AG04450 (cell line): ENCODE measurements at regions not wholly inside any gene's neighbourhood (a gene's known extent, or its start where the extent isn't known, plus 50 kb on each side); places are given as distances from the start of the nearest gene placed in this dataset.

Experiments
- CTCF ChIA-PET: fragments of 300-600, 350-600 bp; formaldehyde crosslinking; extraction: SDS; loops from one replicate; lab custom pipeline; 2022; ENCODE audit warnings: antibody characterized with exemption, inconsistent platforms; lab: Charles Lee
- POLR2A ChIA-PET: fragments of 350-600 bp; formaldehyde crosslinking; extraction: SDS; loops from one replicate; lab custom pipeline; 2021; ENCODE audit warnings: antibody characterized with exemption, inconsistent platforms; lab: Yijun Ruan, JAX
- DNase-seq: peaks from one replicate; pipeline ENCODE4 v3.0.0-alpha.2; 2011; ENCODE audit warnings: low read depth, low spot score
- H3K27ac ChIP-seq: one replicate; pipeline ENCODE4 v1.5.1; 2012; ENCODE audit warnings: low read depth, low read length, control low read depth
- H3K27me3 ChIP-seq: one replicate; pipeline ENCODE4 v1.6.0; 2012; ENCODE audit warnings: low read length; ENCODE audit not compliant: control insufficient read depth, insufficient read depth
- H3K4me3 ChIP-seq: 2 replicates; pipeline ENCODE4 v1.5.1; 2011; ENCODE audit warnings: mild to moderate bottlenecking, low read depth, low read length, control low read depth
- H3K9me3 ChIP-seq: 2 replicates; pipeline ENCODE4 v1.5.1; 2012; ENCODE audit warnings: low read length; ENCODE audit not compliant: control insufficient read depth, insufficient read depth
- CTCF ChIP-seq: IDR thresholded peaks from 2 replicates; pipeline ENCODE4 v1.5.1; 2011; ENCODE audit warnings: low read depth, low read length, control low read depth, inconsistent platforms

- Histone ChIP-seq H3K9me3 (peaks cover 6% of the 10 kb centered on the region; the same call in 1 of the 2 replicates), H3K27ac (no peak overlapping the region), H3K27me3 (no peaks in the 10 kb centered on the region), H3K4me3 (no peak overlapping the region)
- CTCF ChIA-PET = no interaction called here
- POLR2A ChIA-PET = no interaction called here
- TF ChIP-seq CTCF = no peak
- no peak for DNase-seq
Observed at GRCh38 chr2:14285812-14286211, 346.7 kb upstream of the LRATD1 start.

- Histone ChIP-seq H3K9me3 (peaks cover 6% of the 10 kb centered on the region; the same call in 1 of the 2 replicates), H3K4me3 (no peak overlapping the region), H3K27me3 (no peaks in the 10 kb centered on the region), H3K27ac (no peak overlapping the region)
- CTCF ChIA-PET = no interaction called here
- POLR2A ChIA-PET = no interaction called here
- no peak for TF ChIP-seq CTCF
- DNase-seq = no peak
Observed at GRCh38 chr2:14288016-14288415, 344.5 kb upstream of the LRATD1 start.

GRCh38 chr2:14292964-14293363 lies 339.6 kb upstream of the LRATD1 start:
- H3K27me3 ChIP-seq = no peaks in the 10 kb centered on the region
- peaks cover 5% of the 10 kb centered on the region; the same call in 1 of the 2 replicates for H3K9me3 ChIP-seq
- no peak overlapping the region for H3K27ac ChIP-seq
- ChIA-PET CTCF (no interaction called here), POLR2A (no interaction called here)
- TF ChIP-seq CTCF = no peak
- DNase-seq = no peak
- H3K4me3 ChIP-seq = no peak overlapping the region

GRCh38 chr2:14297340-14297739 lies 335.2 kb upstream of the LRATD1 start:
- no peaks in the 10 kb centered on the region for H3K9me3 ChIP-seq
- ChIA-PET POLR2A (no interaction called here), CTCF (no interaction called here)
- no peak overlapping the region for H3K4me3 ChIP-seq
- H3K27ac ChIP-seq = no peak overlapping the region
- no peak for TF ChIP-seq CTCF
- no peak for DNase-seq
- no peaks in the 10 kb centered on the region for H3K27me3 ChIP-seq

- H3K27me3 ChIP-seq = no peaks in the 10 kb centered on the region
- ChIA-PET POLR2A (no interaction called here), CTCF (no interaction called here)
- no peak overlapping the region for H3K27ac ChIP-seq
- no peak overlapping the region for H3K4me3 ChIP-seq
- no peak for TF ChIP-seq CTCF
- no peak for DNase-seq
- no peaks in the 10 kb centered on the region for H3K9me3 ChIP-seq
Observed at GRCh38 chr2:14297906-14298305, 334.6 kb upstream of the LRATD1 start.
